GM23338 (cell line): ENCODE measurements at regions not wholly inside any gene's neighbourhood (a gene's known extent, or its start where the extent isn't known, plus 50 kb on each side); places are given as distances from the start of the nearest gene placed in this dataset.
"Not testable (repeated sequence)": the region's sequence is repeated elsewhere in the genome, so short reads cannot be mapped to it uniquely, and the experiment has no call there.

Experiments
- CREB1 ChIP-seq: fragments of 250-450 bp; sonication (Bioruptor Pico); IDR thresholded peaks from 2 replicates; pipeline ENCODE4 v1.5.0; 2020; ENCODE audit warnings: low read depth, mild to moderate bottlenecking, moderate library complexity
- EZH2 ChIP-seq: fragments of 200-600 bp; sonication (generic); IDR thresholded peaks from one replicate; pipeline ENCODE4 v1.8.0; 2017; ENCODE audit warnings: antibody characterized with exemption, mild to moderate bottlenecking, low read depth; ENCODE audit not compliant: unreplicated experiment
- EZH2phosphoT487 ChIP-seq: fragments of 200-600 bp; sonication (generic); IDR thresholded peaks from one replicate; pipeline ENCODE4 v1.8.1; 2018; ENCODE audit warnings: antibody characterized with exemption; ENCODE audit not compliant: unreplicated experiment
- JUNB ChIP-seq: IDR thresholded peaks from one replicate; pipeline ENCODE4 v1.6.1; 2016; ENCODE audit warnings: antibody characterized with exemption; ENCODE audit not compliant: unreplicated experiment
- NANOG ChIP-seq: IDR thresholded peaks from 2 replicates; pipeline ENCODE4 v1.6.1; 2016; ENCODE audit warnings: antibody characterized with exemption, borderline replicate concordance
- POLR2AphosphoS5 ChIP-seq: IDR thresholded peaks from 2 replicates; pipeline ENCODE4 v1.6.1; 2016; ENCODE audit warnings: antibody characterized with exemption, low read depth
- REST ChIP-seq: IDR thresholded peaks from one replicate; pipeline ENCODE4 v1.6.1; 2018; ENCODE audit warnings: antibody characterized with exemption; ENCODE audit not compliant: unreplicated experiment
- TF ChIP-seq, protein P1 (sequence below), 2 experiments: fragments of 200-600 bp in 1 of 2; sonication (generic) in 1 of 2; conservative IDR thresholded peaks; 2 replicates each; pipeline versions ENCODE4 v1.5.1 to v1.6.1; 2016 to 2017; ENCODE audit warnings: antibody characterized with exemption in 2 of 2, low read depth in 2 of 2, mild to moderate bottlenecking in 2 of 2, moderate library complexity in 1 of 2

DNA sequence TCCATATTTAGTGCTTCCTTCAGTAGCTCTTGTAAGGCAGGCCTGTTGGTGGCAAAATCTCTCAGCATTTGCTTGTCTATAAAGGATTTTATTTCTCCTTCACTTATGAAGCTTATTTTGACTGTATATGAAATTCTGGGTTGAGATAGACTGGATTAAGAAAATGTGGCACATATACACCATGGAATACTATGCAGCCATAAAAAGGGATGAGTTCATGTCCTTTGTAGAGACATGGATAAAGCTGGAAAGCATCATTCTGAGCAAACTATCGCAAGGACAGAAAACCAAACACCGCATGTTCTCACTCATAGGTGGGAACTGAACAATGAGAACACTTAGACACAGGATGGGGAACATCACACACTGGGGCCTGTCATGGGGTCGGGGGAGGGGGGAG is 73.1 kb downstream of the ADCYAP1 start:
- TF ChIP-seq REST, EZH2phosphoT487, EZH2, POLR2AphosphoS5, JUNB, CREB1, NANOG: not testable (repeated sequence)
- TF ChIP-seq, protein P1, sequence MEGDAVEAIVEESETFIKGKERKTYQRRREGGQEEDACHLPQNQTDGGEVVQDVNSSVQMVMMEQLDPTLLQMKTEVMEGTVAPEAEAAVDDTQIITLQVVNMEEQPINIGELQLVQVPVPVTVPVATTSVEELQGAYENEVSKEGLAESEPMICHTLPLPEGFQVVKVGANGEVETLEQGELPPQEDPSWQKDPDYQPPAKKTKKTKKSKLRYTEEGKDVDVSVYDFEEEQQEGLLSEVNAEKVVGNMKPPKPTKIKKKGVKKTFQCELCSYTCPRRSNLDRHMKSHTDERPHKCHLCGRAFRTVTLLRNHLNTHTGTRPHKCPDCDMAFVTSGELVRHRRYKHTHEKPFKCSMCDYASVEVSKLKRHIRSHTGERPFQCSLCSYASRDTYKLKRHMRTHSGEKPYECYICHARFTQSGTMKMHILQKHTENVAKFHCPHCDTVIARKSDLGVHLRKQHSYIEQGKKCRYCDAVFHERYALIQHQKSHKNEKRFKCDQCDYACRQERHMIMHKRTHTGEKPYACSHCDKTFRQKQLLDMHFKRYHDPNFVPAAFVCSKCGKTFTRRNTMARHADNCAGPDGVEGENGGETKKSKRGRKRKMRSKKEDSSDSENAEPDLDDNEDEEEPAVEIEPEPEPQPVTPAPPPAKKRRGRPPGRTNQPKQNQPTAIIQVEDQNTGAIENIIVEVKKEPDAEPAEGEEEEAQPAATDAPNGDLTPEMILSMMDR (conservative IDR thresholded peaks at IDR 0.05; ENCODE audit: low read depth in 2 of 2) = not testable (repeated sequence)
